Activated T-helper 1 cell treated with Interleukin-2 at 50 U/mL for 16 hours (primary cell): ENCODE measurements at regions not wholly inside any gene's neighbourhood (a gene's known extent, or its start where the extent isn't known, plus 50 kb on each side); places are given as distances from the start of the nearest gene placed in this dataset.
"Not testable (repeated sequence)": the region's sequence is repeated elsewhere in the genome, so short reads cannot be mapped to it uniquely, and the experiment has no call there.

Source experiments
- DNase-seq: peaks from one replicate; pipeline ENCODE4 v3.0.0-alpha.2; 2020; ENCODE audit warnings: low read depth

DNA sequence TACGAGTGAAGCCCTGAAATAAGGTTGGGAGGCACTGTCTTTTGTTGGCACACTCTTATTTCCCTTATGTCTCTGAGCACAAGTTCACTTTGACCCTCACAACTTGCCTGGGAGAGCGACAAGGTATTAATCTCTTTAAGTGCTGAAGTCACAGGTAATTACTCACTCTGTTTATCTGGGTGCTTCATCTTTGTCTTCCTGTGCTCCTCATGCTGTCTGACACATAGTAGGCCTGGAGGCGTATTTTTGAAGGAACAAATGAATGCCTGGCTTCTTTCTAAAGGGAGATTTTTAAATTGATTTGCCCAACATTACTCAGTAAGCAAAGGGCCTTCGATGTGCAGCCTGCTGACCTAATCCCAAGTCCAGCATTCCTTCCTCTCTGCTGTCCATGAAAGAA lies 507.1 kb upstream of the TNP1 start:
- DNase-seq = no peak

- no peak for DNase-seq
These were observed 506.5 kb upstream of the TNP1 start for GRCh38 chr2:217366266-217366895.

GRCh38 chr2:217365656-217366055 lies 505.8 kb upstream of the TNP1 start:
- no peak for DNase-seq

DNA sequence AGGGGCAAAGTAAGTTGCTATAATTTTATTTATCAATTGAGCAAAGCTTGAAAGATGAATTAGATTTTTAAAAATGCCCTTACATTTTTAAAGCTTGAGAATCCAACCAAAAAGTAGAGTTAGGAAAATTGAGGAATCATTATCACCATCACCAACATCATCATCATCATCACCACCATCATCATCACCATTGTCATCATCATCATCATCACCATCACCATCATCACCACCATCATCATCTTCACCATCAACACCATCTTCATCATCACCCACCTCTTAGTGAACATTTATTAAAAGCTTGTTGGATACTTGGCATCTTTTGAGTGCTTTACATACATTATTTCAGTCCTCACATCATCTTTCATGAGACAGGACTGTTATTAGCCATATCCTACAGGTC lies 504.4 kb upstream of the TNP1 start:
- no peak for DNase-seq

DNA sequence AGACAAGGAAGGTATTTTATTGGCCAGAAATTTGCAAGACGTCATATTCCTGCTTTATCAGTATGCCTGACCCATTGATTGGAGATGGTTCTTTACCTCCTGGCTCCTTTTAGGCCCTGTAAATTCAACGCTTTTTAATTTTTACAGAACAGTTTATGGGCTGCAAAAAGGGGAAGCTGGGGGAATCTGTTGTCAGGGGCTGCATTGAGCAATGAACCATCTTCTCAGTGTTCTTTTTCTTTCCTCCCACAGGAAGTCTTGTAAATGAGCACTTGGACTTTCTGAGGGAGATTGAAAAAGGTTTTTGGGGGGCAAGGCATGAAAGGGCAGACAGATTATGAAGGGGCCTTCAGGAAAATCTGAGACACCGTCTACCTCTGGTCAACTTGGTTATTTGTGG lies 503.6 kb upstream of the TNP1 start:
- no peak for DNase-seq

GRCh38 chr2:217362710-217363109 lies 502.8 kb upstream of the TNP1 start:
- DNase-seq = no peak

GRCh38 chr2:217362286-217362685 lies 502.4 kb upstream of the TNP1 start:
- no peak for DNase-seq

DNA sequence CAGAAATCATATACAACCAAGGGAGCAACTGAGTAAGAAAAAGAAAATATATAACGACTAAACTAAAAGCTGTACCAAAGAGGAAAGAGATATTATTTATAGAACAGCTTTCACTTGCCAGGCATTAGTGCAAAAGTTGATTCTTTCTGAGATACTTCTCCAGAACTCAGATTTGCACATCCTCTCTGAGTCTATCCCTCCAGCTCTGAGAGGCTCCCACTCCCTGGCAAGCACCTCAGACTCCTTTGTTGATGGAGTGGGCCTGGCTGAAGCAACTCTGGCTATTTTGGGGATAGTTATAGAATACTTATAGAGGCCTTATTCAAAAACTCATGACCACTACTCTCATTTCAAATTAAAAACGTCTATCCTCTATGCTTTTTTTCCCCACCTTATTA lies 501.6 kb upstream of the TNP1 start:
- DNase-seq = no peak

DNA sequence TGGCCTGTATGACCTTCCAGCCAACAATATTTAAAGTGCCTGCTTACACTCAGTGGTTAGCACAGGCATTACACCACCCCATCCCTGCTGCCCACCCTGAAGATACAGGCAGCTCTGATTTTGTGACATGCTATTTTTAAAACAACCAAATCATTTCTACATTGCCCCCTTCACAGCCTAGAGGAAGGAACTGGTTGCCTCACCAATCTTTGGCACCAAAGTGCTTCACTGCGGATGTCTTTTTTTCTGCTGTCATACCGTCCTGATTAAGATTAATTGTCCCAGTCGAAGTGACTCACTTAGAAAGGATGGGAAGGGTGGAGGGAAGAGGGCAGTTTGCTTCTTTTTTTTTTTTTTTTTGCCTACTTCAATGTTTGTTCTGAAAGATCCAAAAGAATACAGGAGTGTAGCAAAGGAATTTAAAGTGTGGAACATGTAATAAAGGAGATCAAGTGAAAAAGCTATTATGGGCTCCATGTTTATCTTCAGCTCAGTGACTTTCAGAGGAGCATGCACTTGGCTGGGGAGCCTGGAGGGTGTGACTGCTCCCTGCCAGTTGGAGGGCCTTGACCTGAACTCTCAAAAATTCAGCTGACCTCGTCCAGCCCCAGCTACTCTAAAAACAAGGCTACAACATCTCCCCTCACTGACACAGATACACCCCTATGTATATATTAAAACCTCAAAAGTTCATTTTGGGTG lies 501.1 kb upstream of the TNP1 start:
- DNase-seq = no peak

DNA sequence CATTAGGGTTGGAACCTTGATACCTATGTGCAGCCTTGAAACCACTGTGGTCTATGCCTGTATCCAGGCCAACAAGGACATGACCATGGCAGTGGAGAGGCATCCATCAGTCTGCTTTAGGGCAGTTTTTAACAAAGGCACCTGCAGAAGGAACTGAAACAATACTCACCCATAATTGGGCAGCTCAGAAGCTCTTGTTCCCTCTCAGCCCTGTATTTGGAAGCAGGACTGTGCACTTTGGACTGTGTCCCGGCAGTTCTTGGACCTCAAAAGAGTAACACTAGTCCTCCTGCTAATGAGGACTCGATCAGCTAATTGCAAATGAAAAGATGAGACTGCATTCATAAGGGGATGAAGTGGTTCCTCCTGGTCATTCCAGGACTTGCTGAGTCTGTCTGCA lies 500.2 kb upstream of the TNP1 start:
- no peak for DNase-seq

GRCh38 chr2:217357886-217358620 lies 498.2 kb upstream of the TNP1 start:
- DNase-seq = no peak

GRCh38 chr2:217356781-217357180 lies 496.9 kb upstream of the TNP1 start:
- no peak for DNase-seq

DNA sequence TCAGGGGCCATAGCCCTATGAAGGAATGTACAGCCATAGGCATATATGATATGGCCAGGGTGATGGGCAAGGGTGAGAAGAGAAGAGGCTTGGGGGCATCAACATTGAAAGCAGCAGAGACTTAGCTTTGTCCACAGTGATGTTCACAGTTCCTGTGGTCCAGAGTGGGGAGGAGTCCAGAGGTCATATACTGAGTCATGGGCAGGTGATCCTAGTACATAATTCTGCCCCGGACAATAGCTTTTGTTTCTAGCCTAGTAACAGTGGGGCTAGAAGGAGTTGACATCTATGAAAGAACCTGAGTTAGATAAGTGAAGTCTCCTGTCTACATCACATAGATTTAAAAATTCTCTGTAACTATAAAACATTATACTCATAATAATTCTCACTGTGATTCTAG lies 496.3 kb upstream of the TNP1 start:
- DNase-seq = no peak

GRCh38 chr2:217353591-217353990 lies 493.7 kb upstream of the TNP1 start:
- DNase-seq = no peak

DNA sequence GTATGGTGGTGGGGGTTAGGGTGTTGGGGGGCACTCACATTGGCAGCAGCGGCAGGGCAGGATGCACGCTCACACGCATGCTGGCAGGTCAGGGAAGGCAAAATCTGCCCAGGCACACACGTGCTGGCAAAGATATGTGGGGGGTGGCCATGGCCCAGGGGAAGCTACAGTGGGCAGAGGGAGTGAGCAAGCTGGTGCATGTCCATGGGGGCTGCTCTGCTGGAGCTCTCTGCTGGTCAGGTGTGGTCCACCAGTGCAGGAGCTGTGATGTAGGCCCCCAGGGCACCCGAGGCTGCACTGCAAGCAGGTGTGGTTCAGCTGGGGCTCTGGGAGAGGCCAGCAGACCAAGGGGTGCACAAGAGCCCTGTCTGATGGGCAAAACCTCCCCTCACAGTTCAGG lies 491.5 kb upstream of the TNP1 start:
- DNase-seq = no peak

DNA sequence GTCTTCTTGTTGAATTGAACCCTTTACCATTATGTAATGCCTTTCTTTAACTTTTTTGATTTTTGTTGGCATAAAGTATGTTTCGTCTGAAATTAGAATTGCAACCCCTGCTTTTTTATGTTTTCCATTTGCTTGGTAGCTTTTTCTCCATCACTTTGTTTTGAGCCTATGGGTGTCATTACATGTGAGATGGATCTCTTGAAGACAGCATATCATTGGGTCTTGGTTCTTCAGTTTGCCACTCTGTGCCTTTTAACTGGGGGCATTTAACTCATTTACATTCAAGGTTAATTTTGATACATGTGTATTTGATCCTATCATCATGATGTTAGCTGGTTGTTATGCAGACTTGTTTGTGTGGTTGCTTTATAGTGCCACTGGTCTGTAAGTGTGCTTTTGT lies 489.4 kb upstream of the TNP1 start:
- DNase-seq = no peak

GRCh38 chr2:217347630-217348029 lies 487.8 kb upstream of the TNP1 start:
- DNase-seq = not testable (repeated sequence)

DNA sequence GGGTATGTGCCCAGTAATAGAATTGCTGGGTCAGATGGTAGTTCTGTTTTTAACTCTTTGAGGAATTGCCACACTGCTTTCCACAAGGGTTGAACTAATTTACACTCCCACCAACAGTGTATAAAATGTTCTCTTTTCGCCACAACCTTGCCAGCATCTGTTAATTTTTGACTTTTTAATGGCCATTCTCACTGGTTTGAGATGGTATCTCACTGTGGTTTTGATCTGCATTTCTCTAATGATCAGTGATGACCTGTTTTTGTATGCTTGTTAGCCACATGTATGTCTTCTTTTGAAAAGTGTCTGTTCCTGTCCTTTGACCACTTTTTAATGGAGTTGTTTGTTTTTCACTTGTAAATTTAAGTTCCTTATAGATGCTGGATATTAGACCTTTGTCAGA lies 486.2 kb upstream of the TNP1 start:
- DNase-seq = not testable (repeated sequence)

DNA sequence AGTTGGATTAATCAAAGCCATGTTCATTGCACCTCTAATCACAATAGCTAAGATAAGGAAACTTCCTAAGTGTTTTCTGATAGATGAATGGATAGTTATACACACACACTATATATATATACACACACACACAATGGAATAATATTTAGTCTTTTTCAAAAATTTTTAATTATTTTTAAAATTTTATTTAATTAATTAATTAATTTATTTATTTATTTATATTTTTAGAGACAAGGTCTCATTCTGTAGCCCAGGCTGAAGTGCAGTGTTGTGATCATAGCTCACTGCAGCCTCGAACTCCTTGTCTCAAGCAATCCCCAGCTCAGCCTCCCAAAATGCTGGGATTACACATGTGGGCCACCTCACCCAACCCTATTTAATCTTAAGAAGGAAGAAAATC lies 481.0 kb upstream of the TNP1 start:
- DNase-seq = no peak

DNA sequence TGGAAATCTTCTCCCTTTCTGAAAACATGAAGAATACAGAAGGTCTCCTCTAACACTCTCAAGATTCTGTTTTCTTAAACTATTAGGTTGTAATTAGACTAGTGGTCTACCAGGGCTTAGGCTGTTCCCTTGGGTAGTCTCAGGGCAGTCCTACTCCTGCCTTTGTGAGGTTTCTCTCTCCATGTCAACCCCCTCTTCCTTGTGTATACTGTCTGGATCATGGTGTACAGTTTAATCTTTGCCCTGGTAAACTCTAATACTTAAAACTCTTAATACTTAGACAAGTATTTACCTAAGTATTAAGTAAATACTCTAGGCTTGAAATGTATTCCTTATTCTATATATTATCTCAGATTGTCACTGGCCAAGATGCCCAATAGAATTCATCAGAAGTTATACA lies 480.3 kb upstream of the TNP1 start:
- DNase-seq = no peak

- DNase-seq = no peak
These were observed 479.9 kb upstream of the TNP1 start for GRCh38 chr2:217339753-217340152.

GRCh38 chr2:217338306-217338916 lies 478.5 kb upstream of the TNP1 start:
- no peak for DNase-seq

DNA sequence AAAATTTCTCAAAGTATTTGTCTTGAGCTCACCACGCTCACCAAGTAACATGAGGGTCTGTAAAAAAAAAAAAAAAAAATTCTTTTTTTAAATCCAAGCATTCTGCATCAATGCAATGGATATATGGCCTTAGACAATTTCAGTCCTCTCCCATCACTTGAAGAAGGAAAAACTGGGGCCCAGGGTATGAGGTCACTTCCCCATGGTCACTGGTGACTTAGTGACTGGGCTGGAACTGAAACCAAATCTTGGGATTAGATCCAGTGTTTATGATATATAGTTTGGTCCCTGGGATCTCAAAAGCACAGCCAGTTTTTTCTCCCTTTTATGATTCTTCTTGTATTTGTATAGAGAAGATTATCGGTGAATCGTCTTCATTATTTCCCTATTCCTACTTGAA lies 477.9 kb upstream of the TNP1 start:
- DNase-seq = no peak
